IPS DF 4.7 (cell line): ENCODE measurements at regions not wholly inside any gene's neighbourhood (a gene's known extent, or its start where the extent isn't known, plus 50 kb on each side); places are given as distances from the start of the nearest gene placed in this dataset.

Experiments
- DNase-seq: peaks from one replicate; pipeline ENCODE4 v3.0.0-alpha.2; 2013; ENCODE audit warnings: low spot score; ENCODE audit errors: extremely low read depth

- no peak for DNase-seq
Measured at GRCh38 chr2:58974881-58975280, 733.8 kb upstream of the FANCL start.

GRCh38 chr2:58974426-58974825 is 733.3 kb upstream of the FANCL start:
- no peak for DNase-seq

- DNase-seq: no peak
Measured at GRCh38 chr2:58973811-58974281, 732.7 kb upstream of the FANCL start.

GRCh38 chr2:58972737-58973136 is 731.6 kb upstream of the FANCL start:
- no peak for DNase-seq

- DNase-seq: no peak
Measured at GRCh38 chr2:58971511-58972360, 730.6 kb upstream of the FANCL start.

GRCh38 chr2:58970365-58970764 is 729.2 kb upstream of the FANCL start:
- DNase-seq: no peak

GRCh38 chr2:58968885-58969284 is 727.8 kb upstream of the FANCL start:
- no peak for DNase-seq

GRCh38 chr2:58967736-58968135 is 726.6 kb upstream of the FANCL start:
- DNase-seq: no peak

- DNase-seq: no peak
Measured at GRCh38 chr2:58965602-58966001, 724.5 kb upstream of the FANCL start.

- DNase-seq: no peak
Measured at GRCh38 chr2:58959996-58960395, 718.9 kb upstream of the FANCL start.

- DNase-seq: no peak
Measured at GRCh38 chr2:58957188-58957840, 716.2 kb upstream of the FANCL start.

- DNase-seq: no peak
Measured at GRCh38 chr2:58954880-58955385, 713.8 kb upstream of the FANCL start.

GRCh38 chr2:58951722-58952121 is 710.6 kb upstream of the FANCL start:
- no peak for DNase-seq

GRCh38 chr2:58950795-58951462 is 709.8 kb upstream of the FANCL start:
- no peak for DNase-seq

- no peak for DNase-seq
Measured at GRCh38 chr2:58939388-58939787, 698.3 kb upstream of the FANCL start.

GRCh38 chr2:58938988-58939387 is 697.9 kb upstream of the FANCL start:
- no peak for DNase-seq

GRCh38 chr2:58932801-58933200 is 691.7 kb upstream of the FANCL start:
- no peak for DNase-seq

- DNase-seq: no peak
Measured at GRCh38 chr2:58930537-58930936, 689.4 kb upstream of the FANCL start.

- DNase-seq: no peak
Measured at GRCh38 chr2:58928973-58929372, 687.8 kb upstream of the FANCL start.

GRCh38 chr2:58928391-58928790 is 687.3 kb upstream of the FANCL start:
- DNase-seq: no peak

- no peak for DNase-seq
Measured at GRCh38 chr2:58926112-58926511, 685.0 kb upstream of the FANCL start.

- no peak for DNase-seq
Measured at GRCh38 chr2:58925676-58926081, 684.6 kb upstream of the FANCL start.
